BE2C (cell line): ENCODE measurements at regions not wholly inside any gene's neighbourhood (a gene's known extent, or its start where the extent isn't known, plus 50 kb on each side); places are given as distances from the start of the nearest gene placed in this dataset.
"Not testable (repeated sequence)": the region's sequence is repeated elsewhere in the genome, so short reads cannot be mapped to it uniquely, and the experiment has no call there.

ENCODE experiments used
- DNase-seq: peaks from one replicate; pipeline ENCODE4 v3.0.0-alpha.2; 2020
- H3K27me3 ChIP-seq: fragments of 250-450 bp; sonication (Bioruptor Pico); 2 replicates; pipeline ENCODE4 v1.5.1; 2020; ENCODE audit warnings: mild to moderate bottlenecking
- H3K36me3 ChIP-seq: fragments of 250-450 bp; sonication (Bioruptor Pico); 2 replicates; pipeline ENCODE4 v1.5.1; 2020; ENCODE audit warnings: mild to moderate bottlenecking
- H3K4me1 ChIP-seq: fragments of 250-450 bp; sonication (Bioruptor Pico); 2 replicates; pipeline ENCODE4 v1.5.1; 2020
- H3K4me3 ChIP-seq: 2 replicates; pipeline ENCODE4 v1.5.1; 2011; ENCODE audit warnings: low read depth, low read length
- H3K9me3 ChIP-seq: fragments of 250-450 bp; sonication (Bioruptor Pico); 2 replicates; pipeline ENCODE4 v1.5.1; 2020
- TF ChIP-seq, protein P1 (sequence below): IDR thresholded peaks from 2 replicates; pipeline ENCODE4 v1.5.1; 2012; ENCODE audit warnings: mild to moderate bottlenecking, low read depth, low read length

DNA sequence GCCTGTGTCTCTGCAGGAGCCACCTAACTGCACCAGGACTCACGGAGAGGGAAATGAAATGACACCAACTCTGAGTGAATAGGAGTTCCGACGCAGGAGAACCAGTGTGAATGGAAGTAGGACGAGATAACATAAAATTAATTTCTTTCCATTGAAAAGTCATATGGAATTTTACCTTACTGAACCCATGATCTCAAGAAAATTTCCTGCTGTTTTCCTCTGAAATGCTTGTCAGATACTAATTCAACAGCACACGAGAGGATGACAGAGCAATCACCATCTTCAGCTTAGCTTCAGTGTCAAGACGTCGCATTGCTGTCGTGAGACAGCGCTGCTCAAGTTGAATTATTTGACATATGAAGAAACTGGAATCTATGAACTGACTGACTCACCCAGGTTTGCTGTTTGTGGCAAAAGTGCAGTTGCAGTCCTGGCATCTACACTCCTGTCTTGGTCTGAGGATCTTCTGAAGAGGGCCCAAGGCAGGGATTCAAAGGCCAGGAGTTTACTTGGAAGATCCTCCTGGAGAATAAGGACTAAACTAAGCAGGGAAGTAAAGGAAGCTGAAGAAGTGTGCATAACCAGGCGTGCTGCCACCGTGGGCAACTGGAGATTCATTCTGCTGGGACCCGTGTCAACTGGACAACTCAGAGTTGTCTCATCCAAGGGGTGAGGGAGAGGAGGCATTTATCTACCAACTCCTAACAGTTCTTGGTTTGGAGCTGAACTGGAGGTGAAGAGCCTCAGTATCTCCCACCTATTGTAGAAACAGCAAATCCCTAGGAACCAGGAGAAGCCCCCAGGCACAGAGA is 214.4 kb upstream of the IRS2 start:
- no peaks in the 10 kb centered on the region for H3K36me3 ChIP-seq
- TF ChIP-seq, protein P1, sequence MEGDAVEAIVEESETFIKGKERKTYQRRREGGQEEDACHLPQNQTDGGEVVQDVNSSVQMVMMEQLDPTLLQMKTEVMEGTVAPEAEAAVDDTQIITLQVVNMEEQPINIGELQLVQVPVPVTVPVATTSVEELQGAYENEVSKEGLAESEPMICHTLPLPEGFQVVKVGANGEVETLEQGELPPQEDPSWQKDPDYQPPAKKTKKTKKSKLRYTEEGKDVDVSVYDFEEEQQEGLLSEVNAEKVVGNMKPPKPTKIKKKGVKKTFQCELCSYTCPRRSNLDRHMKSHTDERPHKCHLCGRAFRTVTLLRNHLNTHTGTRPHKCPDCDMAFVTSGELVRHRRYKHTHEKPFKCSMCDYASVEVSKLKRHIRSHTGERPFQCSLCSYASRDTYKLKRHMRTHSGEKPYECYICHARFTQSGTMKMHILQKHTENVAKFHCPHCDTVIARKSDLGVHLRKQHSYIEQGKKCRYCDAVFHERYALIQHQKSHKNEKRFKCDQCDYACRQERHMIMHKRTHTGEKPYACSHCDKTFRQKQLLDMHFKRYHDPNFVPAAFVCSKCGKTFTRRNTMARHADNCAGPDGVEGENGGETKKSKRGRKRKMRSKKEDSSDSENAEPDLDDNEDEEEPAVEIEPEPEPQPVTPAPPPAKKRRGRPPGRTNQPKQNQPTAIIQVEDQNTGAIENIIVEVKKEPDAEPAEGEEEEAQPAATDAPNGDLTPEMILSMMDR = no peak
- DNase-seq = no peak
- no peaks in the 10 kb centered on the region for H3K4me1 ChIP-seq
- peaks cover 40% of the 10 kb centered on the region for H3K27me3 ChIP-seq
- H3K9me3 ChIP-seq = 0 out of 2 replicates have a peak, but pooled peaks cover 2% of the 10 kb centered on the region
- H3K4me3 ChIP-seq = no peak overlapping the region

DNA sequence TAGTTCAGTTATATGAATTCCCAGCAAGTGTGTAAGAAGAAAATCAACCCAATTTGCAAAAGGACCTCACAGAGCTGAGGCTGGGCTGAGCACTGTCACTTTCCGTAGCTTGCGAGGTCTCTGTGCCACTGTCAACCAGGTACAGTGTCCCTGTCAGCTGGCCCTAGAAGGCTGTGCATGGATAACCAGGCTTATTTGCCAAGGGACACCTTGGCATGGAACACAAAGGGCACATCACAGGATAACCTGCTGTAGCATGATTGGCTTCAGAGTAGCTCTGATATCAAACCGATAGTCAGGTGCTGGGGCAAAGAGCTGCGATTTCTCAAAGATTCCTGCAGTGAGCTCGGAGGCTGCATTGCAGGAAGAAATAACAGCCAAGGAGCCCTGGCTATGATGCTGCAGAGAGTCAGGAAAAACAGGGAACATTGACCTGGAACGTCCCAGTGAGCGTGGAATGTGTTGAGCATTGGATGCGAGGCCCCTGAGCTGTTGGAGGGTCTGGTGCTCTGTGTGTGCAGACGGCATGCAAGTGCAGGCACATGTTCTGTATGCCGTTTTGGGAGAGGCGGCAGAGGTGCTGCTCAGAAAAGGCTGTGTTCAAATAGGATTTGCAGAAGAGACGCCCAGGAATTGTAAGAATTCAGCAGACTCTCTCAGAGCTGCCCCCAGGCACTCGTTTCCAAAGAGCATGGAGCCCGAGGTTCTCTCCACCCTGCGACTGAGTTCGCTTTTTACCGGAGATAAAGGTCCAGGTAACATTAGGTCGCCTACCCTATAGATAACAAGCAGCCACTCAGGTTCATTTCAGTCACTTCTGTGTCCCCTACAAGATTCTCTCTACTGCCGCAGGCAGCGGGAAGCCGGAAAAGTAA is 213.5 kb upstream of the IRS2 start:
- no peaks in the 10 kb centered on the region for H3K4me1 ChIP-seq
- no peak for DNase-seq
- TF ChIP-seq, protein P1 = no peak

GRCh38 chr13:109998684-109999533 is 212.5 kb upstream of the IRS2 start:
- DNase-seq = no peak
- no peak overlapping the region for H3K4me3 ChIP-seq

More for the DNA sequence above, 213.5 kb upstream of the IRS2 start:
- Histone ChIP-seq H3K4me3 (no peak overlapping the region), H3K36me3 (no peaks in the 10 kb centered on the region), H3K27me3 (peaks cover 40% of the 10 kb centered on the region), H3K9me3 (no peaks in the 10 kb centered on the region)

DNA sequence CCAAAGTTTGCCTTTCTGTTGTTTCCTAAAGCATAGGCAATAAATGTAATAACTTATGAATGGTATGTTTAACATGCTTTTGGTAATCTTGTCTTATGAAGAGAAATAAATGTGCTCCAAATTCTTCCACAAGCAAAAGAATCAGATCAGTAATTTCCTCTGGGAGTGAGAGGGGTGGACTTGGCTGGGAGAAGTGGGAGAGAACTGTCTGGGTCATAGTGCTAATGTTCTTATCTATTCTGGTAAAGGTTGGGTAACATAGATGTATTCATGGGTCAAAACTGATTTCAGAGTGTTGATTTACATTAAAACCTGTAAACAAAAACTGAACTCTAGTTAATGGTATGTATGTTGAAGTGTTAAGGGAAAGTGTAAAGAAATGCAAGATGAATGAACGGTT is 211.7 kb upstream of the IRS2 start:
- H3K36me3 ChIP-seq = no peaks in the 10 kb centered on the region
- TF ChIP-seq, protein P1 = no peak
- peaks cover 44% of the 10 kb centered on the region for H3K27me3 ChIP-seq
- H3K4me1 ChIP-seq = no peaks in the 10 kb centered on the region
- H3K4me3 ChIP-seq = no peak overlapping the region
- no peaks in the 10 kb centered on the region for H3K9me3 ChIP-seq
- no peak for DNase-seq

More at GRCh38 chr13:109998684-109999533, 212.5 kb upstream of the IRS2 start:
- Histone ChIP-seq H3K4me1 (no peaks in the 10 kb centered on the region), H3K27me3 (peaks cover 44% of the 10 kb centered on the region), H3K9me3 (no peaks in the 10 kb centered on the region), H3K36me3 (no peaks in the 10 kb centered on the region)
- TF ChIP-seq, protein P1 = no peak

DNA sequence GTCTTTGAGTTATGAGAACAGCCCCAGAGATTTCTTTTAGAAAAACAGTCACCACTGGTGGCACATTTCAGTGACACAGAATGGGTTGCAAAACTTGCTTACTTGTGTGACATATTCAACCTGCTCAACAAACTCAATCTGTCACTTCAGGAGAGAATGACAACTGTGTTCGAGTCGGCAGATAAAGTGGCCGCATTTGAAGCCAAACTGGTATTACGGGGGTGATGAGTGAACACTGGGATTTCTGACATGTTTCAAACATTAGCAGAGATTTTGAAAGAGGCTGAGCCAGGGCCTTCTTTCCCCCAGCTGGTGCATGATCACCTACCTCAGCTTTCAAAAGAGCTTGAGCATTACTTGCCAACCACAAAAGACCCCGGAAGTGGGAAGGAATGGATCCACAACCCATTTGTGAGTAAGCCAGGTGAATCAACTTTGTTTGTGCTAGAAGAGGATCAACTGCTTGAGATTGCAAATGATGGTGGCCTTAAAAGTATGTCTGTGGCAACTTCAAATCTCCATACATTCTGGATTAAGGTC is 210.7 kb upstream of the IRS2 start:
- not testable (repeated sequence) for H3K9me3 ChIP-seq, H3K4me3 ChIP-seq, H3K4me1 ChIP-seq, DNase-seq, H3K36me3 ChIP-seq
- H3K27me3 ChIP-seq = peaks cover 37% of the 10 kb centered on the region

DNA sequence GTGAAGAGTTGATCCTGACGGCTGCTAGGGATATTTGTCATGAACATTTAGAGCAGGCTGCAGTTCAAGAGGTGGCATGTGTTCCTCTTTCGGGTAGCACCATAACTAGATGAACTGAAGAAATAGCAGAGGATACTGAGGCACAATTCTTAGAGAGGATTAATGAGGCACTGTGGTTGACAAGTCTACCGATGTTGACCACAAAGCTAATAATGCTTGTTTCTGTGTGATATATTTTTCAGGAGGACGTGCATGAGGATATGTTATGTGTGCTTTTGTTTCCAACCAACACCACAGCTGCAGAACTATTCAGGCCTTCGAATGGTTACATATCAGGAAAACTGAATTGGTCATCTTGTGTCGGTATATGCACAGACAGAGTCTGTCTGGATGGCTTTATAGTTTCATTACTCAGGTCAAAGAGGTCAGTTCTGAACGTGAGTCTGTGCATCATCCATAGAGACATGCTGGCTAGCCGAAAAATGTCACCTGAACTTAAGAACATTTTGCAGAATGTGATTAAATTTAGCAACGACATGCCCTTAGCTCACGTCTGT is 210.1 kb upstream of the IRS2 start:
- no peak for DNase-seq

More for the DNA sequence above, 210.1 kb upstream of the IRS2 start:
- Histone ChIP-seq H3K4me1 (no peaks in the 10 kb centered on the region), H3K27me3 (peaks cover 34% of the 10 kb centered on the region), H3K9me3 (no peaks in the 10 kb centered on the region), H3K4me3 (no peak overlapping the region), H3K36me3 (no peaks in the 10 kb centered on the region)
- TF ChIP-seq, protein P1 = no peak
